NAMALWA (cell line): ENCODE measurements at regions not wholly inside any gene's neighbourhood (a gene's known extent, or its start where the extent isn't known, plus 50 kb on each side); places are given as distances from the start of the nearest gene placed in this dataset.

ENCODE experiments used
- DNase-seq: peaks from one replicate; pipeline ENCODE4 v3.0.0-alpha.2; 2015; ENCODE audit warnings: low spot score

DNA sequence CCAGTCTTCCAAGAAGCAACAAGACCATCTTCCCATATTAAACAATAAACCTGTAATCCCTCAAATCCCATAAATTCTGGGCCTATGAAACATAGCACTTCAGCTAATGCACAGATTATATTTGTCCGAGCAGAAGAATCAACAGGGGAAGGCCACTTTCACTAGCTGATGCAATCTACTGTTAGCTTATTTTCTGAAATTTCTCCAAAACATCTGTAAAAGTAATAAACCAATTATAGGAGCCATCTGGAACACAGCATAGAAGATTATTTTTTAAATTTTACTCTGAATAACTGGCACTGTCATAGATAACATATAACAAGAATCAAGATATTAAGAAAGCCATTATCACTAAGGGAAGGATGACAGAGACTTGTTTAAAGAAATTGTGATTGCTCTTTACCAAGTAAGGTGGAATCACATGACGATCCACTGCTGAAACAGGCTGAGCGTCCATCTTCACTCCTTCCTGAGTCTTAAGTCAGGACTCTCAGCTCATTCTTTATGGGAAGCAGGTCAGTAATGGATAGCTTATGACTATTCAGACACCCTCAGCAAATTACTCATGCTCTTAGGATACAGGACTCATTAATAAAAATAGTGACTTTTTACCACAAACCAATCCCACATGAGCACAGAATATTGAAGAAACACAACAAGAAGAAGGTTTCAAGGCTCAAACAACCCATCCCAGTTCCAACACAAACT is 719.5 kb downstream of the XPNPEP1 start:
- no peak for DNase-seq

GRCh38 chr10:109202111-109202510 is 721.2 kb downstream of the XPNPEP1 start:
- no peak for DNase-seq

DNA sequence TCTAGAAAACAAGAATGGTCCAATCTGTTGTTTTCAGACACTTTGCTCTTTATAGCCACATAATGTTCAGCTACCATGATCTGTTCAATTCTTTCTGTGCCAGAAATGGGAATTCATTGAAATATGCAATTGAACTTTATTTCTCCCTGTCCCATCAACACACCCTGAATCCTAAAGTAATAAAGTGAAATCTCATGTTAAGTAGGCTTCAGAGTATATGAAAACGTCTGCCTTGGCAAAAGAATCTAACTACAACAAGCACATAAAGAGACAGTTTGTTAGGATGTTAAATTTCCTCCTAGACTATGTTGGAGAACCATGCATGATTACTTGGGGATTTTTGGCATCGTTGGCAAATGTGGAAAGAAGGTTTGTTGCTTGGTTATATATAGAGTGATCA is 722.7 kb downstream of the XPNPEP1 start:
- DNase-seq, result no peak

DNA sequence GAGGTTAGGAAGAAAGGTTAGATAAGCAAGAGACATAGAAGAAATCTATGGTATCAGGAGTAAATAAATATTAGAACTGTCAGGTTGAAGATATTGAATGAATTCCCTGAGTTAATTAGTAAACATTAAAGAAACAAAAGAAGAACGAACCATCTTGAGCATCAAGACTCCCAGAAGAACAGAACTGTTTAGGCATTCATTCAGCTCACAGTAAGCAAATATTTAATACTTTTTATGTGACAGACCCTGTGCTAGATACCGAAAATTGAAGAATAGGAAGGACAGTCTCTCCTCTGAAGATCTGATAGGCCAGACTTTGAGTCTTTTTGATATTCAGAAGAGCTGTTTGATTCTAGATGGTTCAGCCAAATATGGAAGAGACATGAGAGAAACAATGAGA is 731.5 kb downstream of the XPNPEP1 start:
- no peak for DNase-seq

GRCh38 chr10:109191341-109191740 is 732.0 kb downstream of the XPNPEP1 start:
- DNase-seq, result no peak

GRCh38 chr10:109187677-109188076 is 735.6 kb downstream of the XPNPEP1 start:
- no peak for DNase-seq

- no peak for DNase-seq
Measured at GRCh38 chr10:109183366-109183765, 739.9 kb downstream of the XPNPEP1 start.

DNA sequence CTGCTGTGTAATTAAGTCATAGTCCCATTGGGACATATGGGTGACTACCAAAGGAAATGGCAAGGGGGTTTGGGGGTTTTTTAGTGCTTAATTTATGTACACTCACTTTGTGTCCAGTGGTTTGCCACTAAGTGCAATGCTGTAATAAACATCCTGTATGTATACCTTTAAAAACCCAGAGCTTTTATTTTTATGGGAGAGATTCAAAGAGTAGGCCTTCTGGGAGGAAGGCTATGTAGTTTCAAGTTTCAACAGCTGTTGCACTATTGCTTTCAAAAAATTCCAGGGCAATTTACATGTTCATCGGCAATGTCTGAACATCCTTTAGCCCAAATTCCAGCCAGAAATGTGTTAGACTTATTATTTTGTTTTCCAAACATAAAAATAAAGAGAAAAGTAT is 744.7 kb downstream of the XPNPEP1 start:
- DNase-seq, result no peak

- DNase-seq, result no peak
Measured at GRCh38 chr10:109174526-109174925, 748.8 kb downstream of the XPNPEP1 start.

GRCh38 chr10:109173937-109174336 is 749.4 kb downstream of the XPNPEP1 start:
- no peak for DNase-seq

DNA sequence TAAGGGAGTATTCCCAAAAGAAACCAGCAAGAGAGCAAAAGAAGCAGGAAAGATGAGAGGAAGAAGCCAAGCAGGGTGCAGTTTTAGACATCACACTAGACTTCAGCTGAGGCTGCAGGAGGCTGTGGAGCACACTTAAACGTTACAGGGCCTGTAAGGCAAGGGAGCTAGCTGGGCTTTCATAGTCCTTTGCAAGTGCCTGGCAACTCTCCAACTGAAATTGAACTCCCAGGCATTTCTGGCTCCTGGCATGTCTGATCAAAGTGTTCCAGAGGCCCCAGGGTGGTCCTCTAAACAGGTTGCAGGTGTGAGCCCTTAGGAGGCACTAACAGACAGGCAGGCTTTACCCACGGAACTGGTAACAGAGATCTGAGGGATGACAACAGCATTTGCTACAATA is 750.2 kb downstream of the XPNPEP1 start:
- no peak for DNase-seq

DNA sequence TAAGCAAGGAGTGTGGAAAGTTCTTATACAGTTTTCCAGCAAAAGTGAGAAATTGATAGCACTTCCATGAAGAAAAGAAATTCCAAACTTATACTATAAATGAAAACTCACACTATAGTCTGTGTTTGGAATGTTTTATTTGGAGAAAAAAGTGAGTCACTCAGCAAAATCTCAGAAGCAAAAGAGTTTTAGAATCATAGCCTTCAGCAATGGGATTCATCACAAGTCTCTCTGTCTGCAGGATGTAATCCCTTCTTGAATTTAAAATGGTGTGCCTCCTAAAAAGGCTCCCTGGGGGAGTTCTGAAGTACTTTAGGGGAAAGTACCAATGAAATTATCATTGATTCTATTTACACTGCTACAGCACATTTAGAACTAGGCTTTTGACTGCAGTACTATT is 756.4 kb downstream of the XPNPEP1 start:
- DNase-seq, result no peak

GRCh38 chr10:109159351-109159750 is 764.0 kb downstream of the XPNPEP1 start:
- no peak for DNase-seq

- DNase-seq, result no peak
Measured at GRCh38 chr10:109156396-109156795, 766.9 kb downstream of the XPNPEP1 start.

DNA sequence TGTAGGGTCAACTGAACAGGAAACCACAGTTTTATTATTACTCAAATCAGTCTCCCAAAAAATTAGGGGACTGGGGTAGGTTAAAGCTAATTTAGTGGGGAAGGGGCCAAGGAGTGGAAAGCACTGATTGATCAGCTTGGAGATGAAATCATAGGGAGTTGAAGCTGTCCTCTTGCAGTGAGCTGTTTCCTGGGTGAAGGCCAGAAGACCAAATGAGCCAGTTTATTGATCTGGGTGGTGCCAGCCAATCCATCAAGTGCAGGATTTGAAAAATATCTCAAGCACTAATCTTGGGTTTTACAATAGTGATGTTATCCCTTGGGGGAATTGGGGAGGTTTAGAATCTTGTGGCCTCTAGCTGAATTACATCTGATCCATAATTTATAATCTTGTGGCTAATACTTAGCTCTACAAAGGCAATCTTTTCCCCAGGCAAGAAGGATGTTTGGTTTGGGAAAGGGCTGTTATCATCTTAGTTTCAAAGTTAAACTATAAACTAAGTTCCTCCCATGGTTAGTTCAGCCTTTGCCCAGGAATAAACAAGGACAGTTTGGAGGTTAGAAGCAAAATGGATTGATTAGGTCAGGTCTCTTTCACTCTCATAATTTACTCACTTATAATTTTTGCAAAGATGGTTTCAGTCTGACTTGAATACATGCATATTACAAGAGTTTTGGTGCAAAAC is 773.5 kb downstream of the XPNPEP1 start:
- no peak for DNase-seq

GRCh38 chr10:109127363-109127762 is 795.9 kb downstream of the XPNPEP1 start:
- DNase-seq, result no peak

- no peak for DNase-seq
Measured at GRCh38 chr10:109126541-109126940, 796.8 kb downstream of the XPNPEP1 start.

GRCh38 chr10:109126016-109126415 is 797.3 kb downstream of the XPNPEP1 start:
- no peak for DNase-seq

DNA sequence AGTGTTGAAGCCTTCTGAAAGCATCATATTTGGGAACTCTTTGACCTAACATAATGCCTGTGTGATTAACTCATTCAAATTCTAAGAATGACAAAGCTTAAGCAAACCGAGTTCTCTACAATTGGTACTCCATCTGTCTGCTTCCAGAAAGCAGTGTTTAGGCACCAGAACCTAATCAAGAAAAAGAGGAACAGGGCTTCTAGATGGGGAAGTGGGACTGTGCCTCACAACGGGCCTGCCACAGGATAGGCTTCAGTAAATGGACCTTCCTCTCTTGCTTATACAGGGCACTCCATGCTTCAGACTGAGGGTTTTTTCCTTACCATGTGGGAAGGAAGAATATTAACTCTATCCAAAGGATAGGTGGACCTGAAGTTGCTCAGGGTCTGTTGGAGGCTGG is 808.1 kb downstream of the XPNPEP1 start:
- DNase-seq, result no peak

GRCh38 chr10:109114579-109114978 is 808.7 kb downstream of the XPNPEP1 start:
- DNase-seq, result no peak

- no peak for DNase-seq
Measured at GRCh38 chr10:109106604-109107003, 816.7 kb downstream of the XPNPEP1 start.

- no peak for DNase-seq
Measured at GRCh38 chr10:109105725-109106124, 817.6 kb downstream of the XPNPEP1 start.

DNA sequence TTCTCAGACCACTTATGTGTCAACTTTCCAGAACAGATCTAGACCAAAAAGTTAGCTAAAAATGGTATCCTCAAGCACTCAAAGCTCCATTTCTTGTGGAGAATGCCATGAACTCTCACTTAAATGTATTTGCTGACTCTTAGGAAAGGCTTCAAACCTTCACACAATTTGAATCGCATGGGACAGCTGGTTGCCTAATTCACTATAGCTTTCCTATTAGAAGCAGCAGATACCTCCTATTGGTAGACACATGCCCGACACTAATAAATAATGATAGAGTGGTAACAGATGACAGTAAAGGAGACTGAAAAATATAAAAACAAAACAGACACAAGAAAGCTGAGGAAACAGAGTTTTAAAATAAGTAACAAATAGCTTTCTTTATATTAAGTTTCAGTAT is 818.5 kb downstream of the XPNPEP1 start:
- DNase-seq, result no peak

- DNase-seq, result no peak
Measured at GRCh38 chr10:109103278-109103677, 820.0 kb downstream of the XPNPEP1 start.
